22Rv1 (cell line): ENCODE measurements at regions not wholly inside any gene's neighbourhood (a gene's known extent, or its start where the extent isn't known, plus 50 kb on each side); places are given as distances from the start of the nearest gene placed in this dataset.
"Not testable (repeated sequence)": the region's sequence is repeated elsewhere in the genome, so short reads cannot be mapped to it uniquely, and the experiment has no call there.

Experiments
- H3K27ac ChIP-seq: fragments of 450-650 bp; 2 replicates; pipeline ENCODE4 v1.5.1; 2017
- ZFX ChIP-seq: fragments of 450-650 bp; IDR thresholded peaks from 2 replicates; pipeline ENCODE4 v1.6.1; 2017; ENCODE audit warnings: antibody characterized with exemption, borderline replicate concordance
- TF ChIP-seq, protein P1 (sequence below): fragments of 450-650 bp; IDR thresholded peaks from 2 replicates; pipeline ENCODE4 v1.5.1; 2017; ENCODE audit warnings: mild to moderate bottlenecking

DNA sequence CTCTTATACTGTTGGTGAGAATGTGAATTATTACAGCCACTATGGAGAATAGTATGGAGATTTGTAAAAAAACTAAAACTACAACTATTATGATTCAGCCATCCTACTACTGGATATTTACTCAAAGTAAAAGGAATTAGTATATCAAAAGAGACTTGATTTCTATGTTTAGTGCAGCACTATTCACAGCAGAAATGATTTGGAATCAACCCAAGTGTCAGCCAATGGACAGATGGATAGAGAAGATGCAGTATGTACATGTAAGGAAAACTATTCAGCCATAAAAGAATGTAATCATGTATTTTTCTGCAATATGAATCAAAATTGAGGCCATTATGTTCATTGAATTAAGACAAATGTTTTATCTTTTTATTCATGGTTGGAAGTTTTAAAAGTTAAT, 1705.5 kb downstream of the SLITRK1 start:
- H3K27ac ChIP-seq, result no peak overlapping the region
- TF ChIP-seq ZFX, result no peak
- TF ChIP-seq, protein P1, sequence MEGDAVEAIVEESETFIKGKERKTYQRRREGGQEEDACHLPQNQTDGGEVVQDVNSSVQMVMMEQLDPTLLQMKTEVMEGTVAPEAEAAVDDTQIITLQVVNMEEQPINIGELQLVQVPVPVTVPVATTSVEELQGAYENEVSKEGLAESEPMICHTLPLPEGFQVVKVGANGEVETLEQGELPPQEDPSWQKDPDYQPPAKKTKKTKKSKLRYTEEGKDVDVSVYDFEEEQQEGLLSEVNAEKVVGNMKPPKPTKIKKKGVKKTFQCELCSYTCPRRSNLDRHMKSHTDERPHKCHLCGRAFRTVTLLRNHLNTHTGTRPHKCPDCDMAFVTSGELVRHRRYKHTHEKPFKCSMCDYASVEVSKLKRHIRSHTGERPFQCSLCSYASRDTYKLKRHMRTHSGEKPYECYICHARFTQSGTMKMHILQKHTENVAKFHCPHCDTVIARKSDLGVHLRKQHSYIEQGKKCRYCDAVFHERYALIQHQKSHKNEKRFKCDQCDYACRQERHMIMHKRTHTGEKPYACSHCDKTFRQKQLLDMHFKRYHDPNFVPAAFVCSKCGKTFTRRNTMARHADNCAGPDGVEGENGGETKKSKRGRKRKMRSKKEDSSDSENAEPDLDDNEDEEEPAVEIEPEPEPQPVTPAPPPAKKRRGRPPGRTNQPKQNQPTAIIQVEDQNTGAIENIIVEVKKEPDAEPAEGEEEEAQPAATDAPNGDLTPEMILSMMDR, result no peak

DNA sequence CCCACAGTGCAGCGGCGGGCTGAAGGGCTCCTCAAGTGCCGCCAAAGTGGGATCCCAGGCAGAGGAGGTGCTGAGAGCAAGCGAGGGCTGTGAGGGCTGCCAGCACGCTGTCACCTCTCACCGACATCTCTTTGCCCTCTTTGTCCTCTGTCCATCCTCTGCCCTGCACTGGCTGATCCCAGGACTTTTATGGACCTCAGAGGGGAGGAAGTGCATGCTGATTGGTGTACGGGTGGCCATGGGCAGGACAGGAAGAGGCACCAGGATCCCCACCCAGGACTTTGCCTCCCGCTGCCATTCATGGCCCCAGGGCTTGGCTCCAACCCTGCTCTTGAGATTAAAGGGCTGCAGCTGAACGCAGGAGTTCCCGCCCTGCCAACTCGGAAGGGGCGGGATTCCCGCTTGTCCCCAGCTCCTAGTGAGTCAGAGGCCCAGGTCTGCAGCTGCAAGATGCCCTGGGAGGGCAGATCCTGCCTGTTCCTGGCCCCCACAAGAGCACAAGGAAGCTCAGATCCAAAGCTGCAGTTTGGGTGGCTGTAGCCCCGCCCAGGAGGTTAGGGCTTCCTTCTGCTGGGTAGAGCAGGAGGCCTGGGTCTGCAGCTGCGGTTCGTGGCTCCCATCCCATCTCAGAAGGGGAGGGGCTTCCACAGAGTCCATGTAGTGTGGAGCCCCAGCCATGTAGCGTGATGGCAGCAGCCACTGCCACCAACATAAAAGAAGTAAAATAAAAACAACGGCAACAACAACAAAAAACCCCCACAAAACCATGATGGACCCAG, 1716.7 kb downstream of the SLITRK1 start:
- no peak overlapping the region for H3K27ac ChIP-seq
- no peak for TF ChIP-seq ZFX
- TF ChIP-seq, protein P1, result no peak

DNA sequence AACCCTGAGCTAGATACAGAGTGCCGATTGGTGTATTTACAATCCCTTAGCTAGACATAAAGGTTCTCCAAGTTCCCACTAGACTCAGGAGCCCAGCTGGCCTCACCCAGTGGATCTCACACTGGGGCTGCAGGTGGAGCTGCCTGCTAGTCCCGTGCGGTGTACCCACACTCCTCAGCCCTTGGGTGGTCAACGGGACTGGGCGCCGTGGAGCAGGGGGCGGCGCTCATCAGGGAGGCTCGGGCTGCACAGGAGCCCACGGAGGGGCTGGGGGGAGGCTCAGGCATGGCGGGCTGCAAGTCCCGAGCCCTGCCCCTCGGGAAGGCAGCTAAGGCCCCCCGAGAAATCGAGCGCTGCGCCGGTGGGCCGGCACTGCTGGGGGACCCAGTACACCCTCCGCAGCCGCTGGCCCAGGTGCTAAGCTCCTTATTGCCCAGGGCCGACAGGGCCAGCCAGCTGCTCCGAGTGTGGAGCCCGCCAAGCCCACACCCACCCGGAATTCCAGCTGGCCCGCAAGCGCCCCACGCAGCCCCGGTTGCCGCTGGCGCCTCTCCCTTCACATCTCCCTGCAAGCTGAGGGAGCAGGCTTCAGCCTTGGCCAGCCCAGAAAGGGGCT, 1717.4 kb downstream of the SLITRK1 start:
- not testable (repeated sequence) for H3K27ac ChIP-seq

DNA sequence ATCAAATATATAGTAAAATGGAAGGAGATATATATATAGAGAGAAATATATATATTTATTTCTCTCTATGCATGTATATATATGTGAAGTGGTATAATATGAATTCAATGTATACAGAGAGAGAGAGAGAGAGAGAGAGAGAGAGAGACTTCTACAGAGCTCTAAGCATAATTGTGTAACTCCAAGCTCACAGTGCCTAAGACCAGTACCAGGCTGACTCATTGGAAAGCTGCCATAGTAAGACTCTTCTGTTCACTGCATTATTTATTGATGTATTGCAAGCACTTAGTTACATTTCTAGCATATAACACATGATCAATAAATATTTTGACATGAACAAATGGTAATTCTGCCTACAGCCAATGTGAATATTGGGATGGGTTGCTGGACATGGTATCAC, 1734.7 kb downstream of the SLITRK1 start:
- TF ChIP-seq, protein P1, result no peak
- TF ChIP-seq ZFX, result no peak
- H3K27ac ChIP-seq, result no peak overlapping the region

DNA sequence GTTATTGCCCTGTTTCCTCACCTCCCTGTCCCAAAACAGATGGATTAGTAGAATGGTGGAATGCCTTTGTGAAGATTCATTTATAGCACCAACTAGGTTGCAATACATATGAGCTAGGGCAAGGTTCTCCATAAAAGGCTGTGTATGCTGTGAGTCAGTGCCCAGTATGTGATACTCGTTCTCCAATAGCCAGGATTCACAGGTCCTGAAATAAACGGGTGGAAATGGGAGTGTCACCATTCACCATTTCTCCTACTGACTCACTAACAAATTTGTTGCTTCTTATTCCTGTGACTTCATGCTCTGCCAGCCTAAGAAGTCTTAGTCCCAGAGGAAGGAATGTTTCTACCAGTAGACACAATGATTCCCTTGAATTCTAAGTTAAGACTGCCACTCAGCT, 1745.4 kb downstream of the SLITRK1 start:
- TF ChIP-seq ZFX, result no peak
- TF ChIP-seq, protein P1, result no peak
- no peak overlapping the region for H3K27ac ChIP-seq

DNA sequence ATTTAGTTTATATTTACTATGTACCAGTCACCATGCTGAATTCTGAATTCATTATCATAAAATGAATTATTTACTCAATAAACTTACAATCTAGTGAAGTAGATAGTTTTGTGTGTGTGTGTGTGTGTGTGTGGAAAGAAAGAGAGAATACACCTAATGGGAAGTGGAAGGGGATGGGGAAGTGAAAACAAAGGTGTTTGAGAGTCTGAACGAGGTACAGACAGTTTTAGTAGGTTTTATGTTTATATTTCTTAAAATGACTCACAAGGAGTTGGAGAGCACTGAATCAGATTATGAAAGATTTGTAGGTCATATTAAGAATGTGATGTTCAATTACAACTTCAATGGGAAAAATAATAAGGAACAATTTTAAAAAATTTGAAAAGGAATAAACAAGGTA, 1753.0 kb downstream of the SLITRK1 start:
- no peak for TF ChIP-seq ZFX
- H3K27ac ChIP-seq, result no peak overlapping the region

DNA sequence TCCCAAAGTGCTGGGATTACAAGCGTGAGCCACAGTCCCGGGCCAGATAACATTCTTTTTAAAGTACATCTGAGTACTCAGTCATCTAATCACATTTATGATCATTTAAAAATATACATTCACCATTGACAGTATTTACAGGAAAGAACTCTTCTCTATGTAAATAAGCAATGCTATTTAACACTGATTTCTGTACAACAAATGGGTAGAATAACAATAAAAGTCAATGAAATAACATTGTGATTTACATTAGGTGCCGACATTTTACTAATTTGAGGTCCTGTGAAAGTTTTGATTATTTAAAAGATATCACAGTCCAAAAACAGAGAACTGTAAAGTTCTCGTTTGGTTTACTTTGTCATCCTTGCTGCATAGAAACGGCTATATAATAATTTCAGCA, 1763.7 kb downstream of the SLITRK1 start:
- no peak for TF ChIP-seq ZFX
- TF ChIP-seq, protein P1, result no peak
- H3K27ac ChIP-seq, result no peak overlapping the region

DNA sequence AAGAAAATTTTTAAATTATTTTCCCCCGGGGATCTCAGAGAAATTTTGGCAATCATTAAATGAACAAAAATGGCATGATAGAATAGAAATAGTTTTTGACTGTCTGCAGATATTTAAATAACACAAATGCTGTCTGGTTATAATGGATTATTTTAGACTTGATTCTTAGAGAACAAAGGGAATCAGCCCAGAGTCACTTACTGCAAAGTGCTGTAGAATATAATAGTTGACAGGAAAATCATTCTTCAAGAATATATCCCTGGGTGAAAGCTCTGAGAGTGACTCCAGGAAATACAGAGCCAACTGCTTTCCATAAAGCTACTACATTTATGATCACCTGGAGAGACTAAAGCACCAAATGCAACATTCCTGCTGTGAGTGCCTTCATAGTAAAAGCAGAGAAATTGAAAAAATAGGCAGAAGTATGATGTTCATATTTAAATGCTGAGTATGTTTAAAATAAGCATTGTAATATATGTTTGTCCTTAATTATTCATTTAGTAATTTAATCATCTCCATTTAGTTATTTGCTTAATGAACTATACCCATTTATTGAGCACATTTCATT, 1765.8 kb downstream of the SLITRK1 start:
- TF ChIP-seq, protein P1, result no peak
- no peak for TF ChIP-seq ZFX
- no peak overlapping the region for H3K27ac ChIP-seq
